ENCODE measurements at regions not wholly inside any gene's neighbourhood (a gene's known extent, or its start where the extent isn't known, plus 50 kb on each side); places are given as distances from the start of the nearest gene placed in this dataset.

- no peak for ATAC-seq (ENCODE audit: low FRiP score)
Measured at GRCh38 chr3:135364676-135365075, 569.6 kb downstream of the EPHB1 start.

GRCh38 chr3:135366816-135367215, 571.8 kb downstream of the EPHB1 start:
- ATAC-seq (ENCODE audit: low FRiP score) (no peak), DNase-seq (ENCODE audit: low spot score) (no peak)
- TF ChIP-seq CTCF (IDR thresholded peaks at IDR 0.05): no peak

More at GRCh38 chr3:135364676-135365075, 569.6 kb downstream of the EPHB1 start:
- no peak for TF ChIP-seq CTCF (IDR thresholded peaks at IDR 0.05)
- no peak for DNase-seq (ENCODE audit: low spot score)

- ATAC-seq (ENCODE audit: low FRiP score): no peak
- no peak for DNase-seq (ENCODE audit: low spot score)
- no peak for TF ChIP-seq CTCF (IDR thresholded peaks at IDR 0.05)
Measured at GRCh38 chr3:135368316-135368715, 573.3 kb downstream of the EPHB1 start.

- ATAC-seq (ENCODE audit: low FRiP score) (no peak), DNase-seq (ENCODE audit: low spot score) (no peak)
- no peak for TF ChIP-seq CTCF (IDR thresholded peaks at IDR 0.05)
Measured at GRCh38 chr3:135368781-135369180, 573.7 kb downstream of the EPHB1 start.

GRCh38 chr3:135374571-135374970, 579.5 kb downstream of the EPHB1 start:
- DNase-seq (ENCODE audit: low spot score): no peak
- no peak for TF ChIP-seq CTCF (IDR thresholded peaks at IDR 0.05)
- ATAC-seq (ENCODE audit: low FRiP score): no peak

- DNase-seq (ENCODE audit: low spot score) (no peak), ATAC-seq (ENCODE audit: low FRiP score) (no peak)
- TF ChIP-seq CTCF (IDR thresholded peaks at IDR 0.05): no peak
Measured at GRCh38 chr3:135382188-135382587, 583.3 kb upstream of the PPP2R3A start.

- no peak for ATAC-seq (ENCODE audit: low FRiP score)
- no peak for DNase-seq (ENCODE audit: low spot score)
- TF ChIP-seq CTCF (IDR thresholded peaks at IDR 0.05): no peak
Measured at GRCh38 chr3:135382621-135383020, 582.9 kb upstream of the PPP2R3A start.

Measured in omental fat pad (tissue), 3 donors.